Gastrocnemius medialis (tissue), 4 donors: ENCODE measurements at regions not wholly inside any gene's neighbourhood (a gene's known extent, or its start where the extent isn't known, plus 50 kb on each side); places are given as distances from the start of the nearest gene placed in this dataset.

ENCODE experiments used
- POLR2A ChIP-seq, 2 donors: fragments of 450-650 bp; IDR thresholded peaks; one replicate each; pipeline ENCODE4 v1.6.1; 2017; ENCODE audit warnings: antibody characterized with exemption in 2 of 2, mild to moderate bottlenecking in 2 of 2, moderate library complexity in 2 of 2
- TF ChIP-seq, protein P1 (sequence below), 5 experiments: fragments of 450-650 bp in 3 of 5; fragments of 200-600 bp in 2 of 5; sonication (generic) in 2 of 5; IDR thresholded peaks in 4 of 5; conservative IDR thresholded peaks in 1 of 5; 1 replicate in 4 of 5; 2 replicates in 1 of 5; pipeline ENCODE4 v1.5.1; 2016 to 2019; ENCODE audit warnings: antibody characterized with exemption in 5 of 5, mild to moderate bottlenecking in 3 of 5, moderate library complexity in 3 of 5

DNA sequence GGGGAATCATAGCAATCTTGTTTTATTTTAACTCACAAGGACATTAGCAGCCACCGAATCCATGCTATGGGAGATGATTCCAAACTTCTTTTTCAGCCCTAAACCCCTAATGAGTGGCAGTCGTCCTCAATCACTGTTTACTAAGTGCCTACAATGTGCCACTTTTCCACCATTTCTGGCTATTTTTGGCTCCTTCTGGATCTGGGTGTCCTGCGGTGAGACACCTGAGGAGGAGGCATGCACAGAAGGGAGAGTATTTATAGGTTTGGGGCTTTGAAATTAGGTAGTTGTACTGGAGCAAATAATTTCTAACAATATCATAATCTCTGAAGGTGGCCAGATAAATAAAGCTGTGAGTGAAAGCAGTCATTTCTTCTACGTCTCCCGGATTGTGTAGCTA lies 1125.6 kb downstream of the BCL11B start:
- TF ChIP-seq, protein P1, sequence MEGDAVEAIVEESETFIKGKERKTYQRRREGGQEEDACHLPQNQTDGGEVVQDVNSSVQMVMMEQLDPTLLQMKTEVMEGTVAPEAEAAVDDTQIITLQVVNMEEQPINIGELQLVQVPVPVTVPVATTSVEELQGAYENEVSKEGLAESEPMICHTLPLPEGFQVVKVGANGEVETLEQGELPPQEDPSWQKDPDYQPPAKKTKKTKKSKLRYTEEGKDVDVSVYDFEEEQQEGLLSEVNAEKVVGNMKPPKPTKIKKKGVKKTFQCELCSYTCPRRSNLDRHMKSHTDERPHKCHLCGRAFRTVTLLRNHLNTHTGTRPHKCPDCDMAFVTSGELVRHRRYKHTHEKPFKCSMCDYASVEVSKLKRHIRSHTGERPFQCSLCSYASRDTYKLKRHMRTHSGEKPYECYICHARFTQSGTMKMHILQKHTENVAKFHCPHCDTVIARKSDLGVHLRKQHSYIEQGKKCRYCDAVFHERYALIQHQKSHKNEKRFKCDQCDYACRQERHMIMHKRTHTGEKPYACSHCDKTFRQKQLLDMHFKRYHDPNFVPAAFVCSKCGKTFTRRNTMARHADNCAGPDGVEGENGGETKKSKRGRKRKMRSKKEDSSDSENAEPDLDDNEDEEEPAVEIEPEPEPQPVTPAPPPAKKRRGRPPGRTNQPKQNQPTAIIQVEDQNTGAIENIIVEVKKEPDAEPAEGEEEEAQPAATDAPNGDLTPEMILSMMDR (IDR thresholded peaks at IDR 0.05 in 4 of 5, conservative IDR thresholded peaks at IDR 0.05 in 1 of 5), result no peak
- no peak for TF ChIP-seq POLR2A (IDR thresholded peaks at IDR 0.05)
